Fibroblast of skin of left biceps (primary cell): ENCODE measurements at regions not wholly inside any gene's neighbourhood (a gene's known extent, or its start where the extent isn't known, plus 50 kb on each side); places are given as distances from the start of the nearest gene placed in this dataset.
"Not testable (repeated sequence)": the region's sequence is repeated elsewhere in the genome, so short reads cannot be mapped to it uniquely, and the experiment has no call there.

Experiments
- DNase-seq, 2 experiments: peaks; one replicate each; pipeline ENCODE4 v3.0.0-alpha.2; 2013; ENCODE audit warnings: low read depth in 2 of 2

DNA sequence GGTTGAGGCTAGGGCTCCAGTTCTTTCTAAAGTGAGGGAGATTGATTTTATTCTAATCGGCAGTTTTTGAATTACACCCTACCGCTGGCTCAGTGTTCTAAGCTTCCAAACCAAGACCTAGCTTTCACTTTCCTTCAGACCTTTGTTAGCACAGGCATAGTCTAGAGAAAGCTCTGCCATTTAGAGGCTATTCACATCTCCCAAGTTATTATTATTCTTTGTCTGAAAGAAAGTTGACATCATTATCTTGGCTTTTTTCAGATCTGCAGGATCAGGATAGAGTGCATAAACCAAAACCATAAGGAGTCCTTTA lies 276.8 kb downstream of the ASXL3 start:
- no peak for DNase-seq

DNA sequence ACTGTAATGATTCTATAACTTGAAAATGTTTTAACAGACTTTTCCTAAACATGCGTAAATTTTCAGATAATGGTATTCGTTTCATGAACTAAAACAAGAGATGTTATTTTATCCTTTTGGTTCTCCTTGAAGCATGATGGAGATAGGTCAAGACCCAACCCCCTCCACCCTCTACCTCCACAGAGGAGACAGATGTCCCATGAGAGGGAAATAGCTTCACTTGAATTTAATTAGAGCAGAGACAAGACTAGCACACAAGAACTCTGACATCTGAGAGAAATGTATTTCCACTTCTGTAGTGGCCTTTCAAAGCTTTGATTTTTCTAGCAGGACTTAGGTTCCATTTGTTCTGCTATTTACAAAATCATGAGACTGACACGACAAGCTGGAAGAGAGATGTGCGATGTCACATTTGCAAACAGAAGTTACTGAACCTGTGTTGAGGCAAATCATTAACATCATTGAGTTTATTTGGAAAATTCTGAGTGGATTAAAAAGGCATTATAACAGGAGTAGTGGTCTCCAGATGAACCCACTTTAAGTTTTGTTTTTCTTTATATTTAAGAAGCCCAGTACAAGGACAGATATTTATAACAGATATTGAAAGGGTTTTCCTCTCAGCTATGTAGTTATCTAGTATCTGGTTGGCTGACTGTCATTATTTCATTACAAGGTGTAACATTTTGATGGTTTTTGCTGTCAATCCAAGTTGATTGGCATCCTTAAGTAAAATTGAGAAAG lies 276.2 kb downstream of the ASXL3 start:
- no peak for DNase-seq

DNA sequence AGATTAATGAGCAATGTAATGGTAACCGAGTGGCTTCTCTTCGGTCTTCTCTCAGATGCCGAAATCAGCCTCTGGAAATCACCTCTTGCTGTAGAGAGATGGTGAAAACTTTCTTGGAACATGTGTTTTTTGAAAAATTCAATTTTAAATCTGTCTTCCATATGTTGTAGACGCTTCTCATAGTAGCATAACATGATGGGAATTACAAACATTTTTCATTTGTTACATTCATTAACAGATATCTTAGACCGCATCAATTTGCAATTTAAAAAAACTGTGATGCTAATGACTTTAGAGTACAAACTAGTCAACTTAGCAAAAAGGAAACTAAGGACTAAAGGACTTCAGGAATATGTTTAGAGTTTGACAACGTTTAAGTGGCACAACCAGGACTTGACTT lies 275.2 kb downstream of the ASXL3 start:
- DNase-seq: no peak

DNA sequence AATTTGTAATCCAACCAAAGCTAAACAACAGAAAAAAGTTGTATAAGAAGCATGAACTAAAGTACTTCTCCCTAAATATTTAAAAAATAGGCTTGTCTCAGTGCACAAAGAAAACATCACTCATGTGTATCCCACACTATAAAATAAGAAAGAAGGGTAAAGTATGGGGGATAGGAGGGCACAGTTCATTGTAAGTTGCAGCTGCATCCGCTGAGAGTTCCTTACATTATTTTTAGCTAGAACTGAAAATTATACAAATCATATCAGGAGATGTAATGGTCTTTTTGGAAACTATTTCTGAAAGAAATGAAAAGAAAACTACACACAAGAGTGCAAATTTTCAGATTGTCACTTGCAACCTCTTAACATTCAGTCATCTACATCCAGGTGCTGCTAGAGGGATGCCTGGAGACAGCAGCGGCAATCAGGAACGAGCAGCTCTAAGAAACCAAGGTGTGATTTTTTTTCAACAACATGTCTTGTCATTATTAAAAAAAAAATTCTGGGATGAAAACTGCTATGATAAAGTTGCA lies 273.6 kb downstream of the ASXL3 start:
- no peak for DNase-seq

DNA sequence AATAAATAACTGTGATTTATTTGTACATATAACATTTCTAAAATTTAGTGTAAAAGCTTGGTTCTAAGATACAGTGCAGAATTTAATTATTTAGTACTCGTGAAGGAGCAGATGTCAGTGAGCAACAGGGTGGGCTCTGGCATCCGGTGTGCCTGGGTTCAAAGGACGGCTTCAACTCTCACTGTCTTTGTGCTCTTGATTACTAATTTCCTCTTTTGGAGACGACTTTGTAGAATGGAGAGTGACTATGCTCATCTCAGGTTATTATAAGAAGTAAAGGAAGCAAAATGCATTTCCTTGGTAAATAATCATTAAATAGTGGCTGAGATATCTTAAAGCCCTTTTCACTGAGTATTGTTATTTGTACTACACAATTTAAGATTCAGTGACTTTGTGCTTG lies 271.7 kb downstream of the ASXL3 start:
- no peak for DNase-seq

DNA sequence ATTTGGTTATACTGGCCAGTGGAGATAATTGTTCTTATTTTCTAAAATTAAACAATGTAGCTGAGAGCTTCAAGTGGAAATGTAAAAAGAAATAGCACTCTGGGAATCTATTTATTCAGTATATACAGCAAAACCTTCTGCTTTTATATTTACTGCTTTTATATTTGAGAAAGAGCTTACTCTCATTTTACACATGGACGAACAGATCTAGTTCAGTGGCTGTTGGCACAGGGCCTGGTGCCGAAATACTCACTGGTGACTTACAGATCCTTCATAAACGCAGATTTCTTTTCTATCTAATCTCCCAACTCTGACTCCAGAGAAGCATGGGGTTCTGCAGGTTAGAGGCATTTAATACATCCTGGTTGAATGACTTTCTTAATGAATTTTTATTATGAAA lies 266.2 kb downstream of the ASXL3 start:
- DNase-seq: no peak

DNA sequence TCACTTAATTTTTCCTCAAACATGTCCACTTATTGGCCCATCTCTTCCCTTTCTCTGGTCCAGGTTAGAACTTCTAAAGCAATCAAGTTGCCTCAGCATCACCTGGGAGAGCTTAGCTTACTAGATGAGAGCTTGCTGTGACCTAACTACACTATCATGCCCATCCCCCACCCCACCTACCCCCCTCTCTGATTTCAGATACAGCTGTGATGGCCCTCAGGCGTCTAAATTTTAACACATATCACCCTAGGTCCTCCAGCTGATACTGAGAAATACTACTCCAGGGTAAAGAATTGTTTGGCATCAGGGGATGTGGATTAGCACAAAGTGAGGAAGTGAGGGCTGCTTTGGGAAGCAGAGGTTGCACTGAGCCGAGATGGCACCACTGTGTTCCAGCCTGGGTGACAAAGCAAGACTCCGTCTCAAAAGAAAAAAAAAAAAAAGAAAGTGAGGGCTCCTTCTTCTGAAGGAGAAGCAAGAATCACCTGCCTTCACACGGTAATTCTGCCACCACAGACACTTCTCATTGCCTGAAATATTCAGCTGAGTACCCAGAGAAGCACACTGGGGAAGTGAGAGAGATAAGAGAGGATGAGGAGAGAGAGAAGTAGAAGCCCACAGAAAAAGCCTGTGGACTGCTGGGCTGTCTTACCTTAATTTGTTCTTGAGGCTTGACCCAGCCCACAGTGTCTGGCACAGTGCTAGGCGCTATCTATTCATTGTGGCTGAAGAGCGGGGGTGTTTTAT lies 263.4 kb downstream of the ASXL3 start:
- DNase-seq: no peak

DNA sequence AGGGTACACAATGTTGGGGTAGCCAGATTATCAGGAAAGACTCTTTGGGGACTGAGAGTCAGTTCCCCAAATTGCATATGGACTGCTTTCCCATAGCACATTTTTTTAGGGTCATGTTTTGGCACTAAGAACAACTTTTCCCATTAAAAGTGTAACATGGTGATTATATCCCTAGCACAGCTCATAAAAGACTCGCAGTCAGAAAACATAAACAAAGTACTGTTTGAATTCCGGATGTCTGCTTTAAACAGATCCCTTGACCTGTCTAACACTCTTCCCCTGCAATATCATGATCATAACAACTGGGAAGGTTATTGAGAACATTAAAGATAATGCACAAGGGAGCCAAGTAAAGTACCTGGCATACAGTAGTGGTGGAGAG lies 262.2 kb downstream of the ASXL3 start:
- no peak for DNase-seq

DNA sequence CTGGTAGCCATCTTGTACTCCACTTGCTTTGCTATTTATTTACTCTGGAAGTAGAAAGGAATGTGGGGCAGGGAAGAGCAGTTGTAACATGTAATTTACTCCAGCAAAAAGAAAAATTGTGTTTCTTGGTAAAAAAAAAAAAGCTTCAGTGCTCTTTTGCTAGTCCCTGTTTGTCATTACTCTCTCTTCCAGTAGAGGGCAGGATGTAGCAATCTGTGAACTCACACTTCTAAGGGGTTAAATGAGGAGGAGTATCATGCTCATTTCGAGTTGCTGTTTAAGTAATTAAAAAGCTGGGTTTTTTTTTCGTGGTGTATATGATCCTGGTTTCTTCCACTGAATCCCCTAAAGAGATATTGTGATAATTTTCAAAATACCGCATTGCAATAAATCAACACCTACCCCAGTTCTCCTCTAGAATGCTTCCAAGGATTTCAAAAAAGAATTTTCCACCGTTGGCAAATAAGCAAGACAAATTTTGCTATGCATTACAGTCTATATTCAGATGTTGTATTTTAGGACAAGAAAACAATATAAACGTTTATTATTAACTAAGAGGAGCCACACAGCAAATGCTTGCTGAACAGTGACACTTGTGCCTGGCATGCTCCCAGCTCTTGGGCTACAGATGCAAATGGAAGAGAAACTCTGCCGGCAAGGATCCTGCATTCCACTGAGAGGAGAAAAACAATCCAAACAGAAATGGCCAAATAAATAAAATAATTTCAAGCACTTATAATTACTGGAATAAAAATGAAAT lies 261.6 kb downstream of the ASXL3 start:
- peak; percentile 17 to 24 for DNase-seq

DNA sequence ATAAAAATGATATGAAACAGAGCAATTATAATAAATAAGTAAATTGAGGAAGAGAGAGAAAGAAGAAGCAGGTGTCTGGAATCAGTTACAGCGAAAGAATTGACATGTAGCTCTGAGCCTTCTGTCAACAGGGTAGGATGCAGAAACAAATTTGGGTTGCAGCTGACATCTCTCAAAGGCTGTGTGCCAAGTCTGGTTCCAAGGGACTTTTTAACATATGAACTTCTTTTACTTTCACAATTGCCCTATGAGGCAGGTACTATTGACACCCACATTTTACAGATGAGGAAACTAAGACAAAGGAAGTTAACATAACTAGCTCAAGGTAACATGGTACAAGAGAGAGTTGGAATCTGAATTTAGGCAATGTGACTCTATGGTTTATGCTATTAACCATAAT lies 260.0 kb downstream of the ASXL3 start:
- DNase-seq: no peak

DNA sequence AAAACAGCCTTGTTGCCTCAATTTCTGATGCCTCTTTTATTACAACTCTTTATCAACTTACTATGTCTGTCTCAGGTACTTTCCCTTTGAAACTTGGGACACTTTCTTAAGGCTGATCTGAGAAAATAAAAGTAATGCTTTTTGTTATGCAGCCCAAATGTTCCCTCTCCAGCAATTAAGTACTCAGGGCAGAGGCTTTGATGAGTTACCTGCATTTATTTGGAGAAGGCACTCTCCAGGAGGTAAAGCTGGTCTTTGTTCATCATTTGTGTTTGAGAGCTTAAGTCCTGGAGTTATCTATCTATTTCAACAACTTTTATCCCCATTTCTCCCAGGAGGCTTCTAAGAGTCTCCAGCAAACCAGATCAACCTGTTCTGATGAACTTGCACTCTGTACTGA lies 259.2 kb downstream of the ASXL3 start:
- DNase-seq: no peak

DNA sequence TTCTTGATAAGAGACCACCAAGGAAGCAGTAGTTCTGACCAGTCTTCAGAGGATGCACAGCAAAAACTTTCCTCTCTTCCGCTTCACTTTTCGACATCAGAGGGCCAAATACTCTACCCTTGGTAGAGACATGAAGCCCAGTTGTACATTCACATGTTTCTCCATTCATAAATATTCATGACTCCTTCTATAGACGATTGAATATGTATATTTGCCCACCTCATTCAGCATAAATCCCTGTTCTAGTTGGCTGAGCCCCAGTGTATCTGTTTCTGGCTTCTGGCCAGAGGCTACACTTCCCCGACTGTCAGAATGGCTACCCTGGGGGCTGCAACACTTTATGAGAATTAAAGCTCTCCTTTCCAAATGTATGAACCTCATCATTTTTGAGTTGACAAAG lies 258.5 kb downstream of the ASXL3 start:
- no peak for DNase-seq

DNA sequence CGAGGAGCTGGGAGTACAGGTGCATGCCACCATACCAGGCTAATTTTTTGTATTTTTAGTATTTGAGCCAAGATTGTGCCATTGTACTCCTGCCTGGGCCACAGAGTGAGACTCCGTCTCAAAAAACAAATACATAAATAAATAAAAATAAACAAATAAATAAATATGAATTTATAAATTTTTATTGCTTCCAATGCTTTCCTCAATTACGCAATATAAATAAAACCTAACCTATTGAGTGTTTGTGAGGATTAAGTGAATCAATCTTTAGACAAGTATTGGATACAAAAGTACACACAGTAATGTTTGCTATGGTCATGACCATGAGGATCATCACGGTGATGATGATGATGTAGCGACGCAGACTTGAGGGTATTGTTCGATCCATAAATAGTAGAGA lies 257.4 kb downstream of the ASXL3 start:
- no peak for DNase-seq

DNA sequence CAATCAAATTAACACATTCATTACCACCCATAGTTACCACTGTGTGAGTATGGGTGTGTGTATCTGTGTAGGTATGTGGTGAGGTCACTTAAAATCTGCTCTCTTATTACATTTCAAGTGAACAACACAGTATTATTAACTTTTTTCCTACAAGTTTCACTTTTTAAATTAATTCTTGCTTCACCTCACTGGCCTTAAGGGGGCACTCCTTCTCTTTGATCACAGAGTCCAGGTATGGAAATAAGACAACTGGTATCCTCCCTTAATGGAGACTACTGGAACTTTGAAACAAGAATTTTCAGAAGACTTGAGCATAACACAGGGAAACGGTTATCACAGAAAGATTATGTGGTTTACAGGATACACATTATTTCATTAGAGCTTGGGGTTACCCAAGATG lies 255.8 kb downstream of the ASXL3 start:
- DNase-seq: no peak

DNA sequence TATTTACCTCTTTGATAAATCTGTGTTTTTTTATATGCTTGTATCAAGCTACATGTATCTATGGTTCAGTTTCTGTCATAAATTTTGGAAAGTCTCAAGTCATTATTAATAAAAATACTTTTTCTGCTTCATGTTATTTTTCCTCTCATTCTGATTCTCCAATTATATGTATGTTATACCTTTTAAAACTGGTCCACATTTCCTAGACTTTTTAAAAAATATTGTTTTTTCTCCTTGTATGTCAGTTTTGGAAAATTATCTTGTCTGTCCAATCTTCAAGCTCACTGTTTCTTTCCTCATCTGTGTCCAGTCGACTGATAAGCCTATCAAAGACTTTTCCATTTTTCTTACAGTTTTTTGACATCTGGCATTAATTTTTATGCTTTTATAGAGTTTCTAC lies 253.4 kb downstream of the ASXL3 start:
- DNase-seq: no peak

DNA sequence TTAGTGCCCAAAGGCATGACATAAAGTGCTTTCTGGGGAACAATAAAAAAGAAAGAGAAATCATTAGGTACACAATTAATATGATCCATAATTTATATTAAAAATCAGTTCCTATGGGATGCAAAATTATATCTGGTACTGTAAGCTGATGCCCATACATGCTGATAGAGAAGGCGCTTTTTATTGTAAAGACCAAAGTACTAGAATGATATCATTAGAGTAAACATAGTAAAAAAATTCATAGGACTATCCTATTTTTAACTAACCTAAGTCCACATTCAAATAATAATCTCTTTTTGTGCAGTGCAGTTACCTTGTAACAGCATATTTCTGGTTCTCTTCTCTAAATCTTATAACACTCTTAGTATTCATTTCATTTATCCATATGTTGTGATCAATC lies 252.2 kb downstream of the ASXL3 start:
- DNase-seq: no peak

DNA sequence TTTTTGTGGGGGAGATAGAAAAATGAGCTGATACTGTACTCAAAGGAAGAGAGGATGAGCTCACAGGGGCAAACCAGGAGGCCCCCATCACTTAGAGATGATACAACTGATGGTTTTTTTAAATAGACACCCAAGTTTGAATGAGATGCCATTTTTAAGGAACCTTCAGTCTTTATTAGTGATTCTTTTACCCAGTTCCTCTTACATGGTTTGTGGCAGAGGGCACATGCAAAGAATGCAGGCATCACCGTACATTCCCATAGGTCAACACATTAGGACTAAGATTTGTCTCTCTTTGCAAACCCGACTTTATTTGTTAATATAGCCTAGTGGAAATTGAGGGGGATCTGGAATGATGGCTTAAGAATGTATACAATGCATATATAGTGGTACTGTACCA lies 250.9 kb downstream of the ASXL3 start:
- DNase-seq: no peak

DNA sequence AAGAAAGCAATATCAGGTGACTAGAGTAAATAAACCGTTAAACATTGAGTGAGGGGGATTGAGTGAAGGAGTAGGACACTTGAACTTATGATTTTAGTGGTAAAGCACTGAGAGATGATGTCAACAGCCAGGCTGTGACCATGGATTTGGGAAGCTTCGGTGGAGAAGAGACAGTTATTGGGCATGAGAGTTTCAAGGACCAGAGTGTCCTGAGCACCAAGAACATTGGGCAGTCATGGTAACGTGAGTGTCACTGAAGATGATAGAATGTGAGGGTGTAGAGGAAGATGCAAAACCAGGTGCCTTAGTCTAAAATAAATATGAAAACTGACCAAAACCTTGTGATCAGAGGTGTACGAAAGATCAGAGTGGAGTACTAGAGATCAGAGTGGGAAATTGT lies 248.1 kb downstream of the ASXL3 start:
- no peak for DNase-seq

DNA sequence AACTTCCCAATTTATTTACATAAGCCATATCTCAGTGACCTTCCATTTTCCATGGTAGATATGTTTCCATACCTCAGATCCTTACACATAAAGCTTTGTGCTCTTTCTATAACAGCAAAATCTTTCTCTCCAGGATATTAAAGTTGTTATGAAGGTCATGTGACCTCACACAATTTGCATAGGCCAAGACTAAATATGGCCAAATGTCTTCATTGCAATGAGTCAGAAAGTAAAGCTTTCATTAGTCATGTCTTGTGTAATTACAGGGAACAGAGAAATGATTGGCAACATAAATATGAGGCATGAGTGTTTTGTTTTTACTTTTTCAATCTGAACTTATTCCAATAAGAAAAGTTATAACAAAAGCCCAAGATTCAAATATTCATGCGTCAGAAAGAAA lies 243.5 kb downstream of the ASXL3 start:
- DNase-seq: peak; percentile 45 to 47

DNA sequence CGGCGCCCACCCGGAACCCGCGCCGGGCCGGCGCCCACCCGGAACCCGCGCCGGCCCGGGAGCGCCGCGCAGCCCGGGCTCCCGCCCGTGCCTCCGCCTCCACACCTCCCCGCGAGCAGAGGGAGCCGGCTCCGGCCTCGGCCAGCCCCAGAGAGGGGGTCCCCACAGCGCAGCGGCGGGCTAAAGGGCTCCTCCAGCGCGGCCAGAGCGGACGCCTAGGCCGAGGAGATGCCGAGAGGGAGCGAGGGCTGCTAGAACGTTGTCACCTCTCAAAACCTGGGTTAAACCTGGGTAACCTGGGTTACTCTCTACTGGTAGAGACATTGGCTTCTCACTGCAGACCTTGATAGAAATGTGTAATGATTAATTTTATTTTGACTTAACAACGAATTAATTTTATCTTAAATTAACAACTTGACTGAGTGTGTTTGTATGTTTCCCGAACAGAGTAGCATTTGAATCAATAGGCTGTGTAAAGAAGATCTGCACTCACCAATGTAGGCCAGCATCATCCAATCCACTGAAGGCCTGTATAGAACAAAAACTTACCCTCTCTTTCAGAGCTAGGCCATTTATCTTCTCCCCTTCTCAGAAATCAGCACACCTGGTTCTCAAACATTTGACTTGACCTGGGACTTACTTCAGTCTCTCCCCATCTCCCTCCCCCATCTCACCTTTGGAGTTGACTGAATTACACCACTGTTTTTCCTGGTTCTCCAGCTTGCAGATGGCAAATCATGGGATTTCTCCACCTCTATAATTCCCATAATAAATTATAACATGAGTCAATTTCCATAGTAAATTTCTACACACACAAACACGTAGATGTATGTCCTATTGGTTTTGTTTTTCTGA lies 242.7 kb downstream of the ASXL3 start:
- no peak for DNase-seq

DNA sequence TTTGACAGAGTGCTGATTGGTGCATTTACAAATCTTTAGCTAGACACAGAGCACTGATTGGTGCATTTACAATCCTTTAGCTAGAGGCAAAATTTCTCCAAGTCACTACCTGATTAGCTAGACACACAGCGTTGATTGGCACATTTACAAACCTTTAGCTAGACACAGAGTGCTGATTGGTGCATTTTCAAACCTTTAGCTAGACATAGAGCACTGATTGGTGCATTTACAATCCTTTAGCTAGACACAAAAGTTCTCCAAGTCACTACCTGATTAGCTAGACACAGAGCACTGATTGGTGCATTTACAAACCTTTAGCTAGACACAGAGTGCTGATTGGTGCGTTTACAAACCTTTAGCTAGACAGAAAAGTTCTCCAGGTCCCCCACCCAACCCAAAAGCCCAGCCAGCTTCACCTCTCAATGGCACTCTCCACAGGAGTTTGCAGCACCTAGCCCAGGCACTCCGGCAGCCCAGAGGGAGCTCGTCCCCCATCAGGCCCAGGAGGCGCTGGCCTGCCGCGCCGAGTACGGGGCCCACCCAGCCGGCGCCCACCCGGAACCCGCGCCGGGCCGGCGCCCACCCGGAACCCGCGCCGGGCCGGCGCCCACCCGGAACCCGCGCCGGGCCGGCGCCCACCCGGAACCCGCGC lies 241.8 kb downstream of the ASXL3 start:
- DNase-seq: not testable (repeated sequence)
